GM12878 (cell line): ENCODE measurements at regions not wholly inside any gene's neighbourhood (a gene's known extent, or its start where the extent isn't known, plus 50 kb on each side); places are given as distances from the start of the nearest gene placed in this dataset.

ENCODE experiments used
- ATAC-seq: fragments of 200-7000 bp; cut with Tn5 transposase; 3 replicates; pipeline ENCODE4 v1.9.1; 2020; ENCODE audit warnings: mild to moderate bottlenecking, moderate library complexity
- BruUV-seq: library from RNA; stranded (reverse); fragments of 400-500 nt; replicated peaks from 2 replicates; lab custom pipeline; 2021; lab: Mats Ljungman, UMichigan
- CTCF ChIA-PET: fragments of 300-600 bp; sonication (Branson Sonifier 250); formaldehyde crosslinking; extraction: SDS; loops from one replicate; lab custom pipeline; 2021; ENCODE audit warnings: inconsistent platforms; lab: Yijun Ruan, JAX
- POLR2A ChIA-PET: fragments of 350-600 bp; formaldehyde crosslinking; extraction: SDS; loops from one replicate; lab custom pipeline; 2021; ENCODE audit warnings: inconsistent platforms; lab: Charles Lee
- RAD21 ChIA-PET: fragments of 300-600 bp; sonication (Branson Sonifier 250); formaldehyde crosslinking; loops from one replicate; lab custom pipeline; 2023; ENCODE audit warnings: antibody characterized with exemption; ENCODE audit not compliant: unreplicated experiment; lab: Charles Lee
- SMC1A ChIA-PET: fragments of 300-600 bp; sonication (Branson Sonifier 250); formaldehyde crosslinking; loops from one replicate; lab custom pipeline; 2023; ENCODE audit not compliant: unreplicated experiment, uncharacterized antibody; lab: Charles Lee
- DNase-seq: peaks from one replicate; pipeline ENCODE4 v3.0.0-alpha.2; 2011; ENCODE audit warnings: low read depth, low spot score
- FAIRE-seq: peaks from 3 replicates; lab custom pipeline; 2011; peaks lifted over from hg19 to GRCh38; lab: Jason Lieb, UNC
- H2AFZ ChIP-seq: 2 replicates; pipeline ENCODE4 v1.6.0; 2011; ENCODE audit warnings: low read depth, low read length, control low read depth; ENCODE audit not compliant: control insufficient read depth
- H3K27ac ChIP-seq: 2 replicates; pipeline ENCODE4 v1.5.1; 2011; ENCODE audit warnings: control low read depth; ENCODE audit not compliant: control insufficient read depth, insufficient read depth
- H3K27me3 ChIP-seq, 2 experiments: replicated peaks in 1 of 2; 2 replicates each; pipeline versions ENCODE4 v1.6.0 to v1.6.1; 2011; ENCODE audit warnings: low read length in 1 of 2; ENCODE audit not compliant: control insufficient read depth in 2 of 2, insufficient read depth in 2 of 2
- H3K36me3 ChIP-seq, 2 experiments: 2 replicates each; pipeline ENCODE4 v1.5.1; 2011; ENCODE audit warnings: low read length in 1 of 2; ENCODE audit not compliant: control insufficient read depth in 2 of 2, insufficient read depth in 2 of 2
- H3K4me1 ChIP-seq: 2 replicates; pipeline ENCODE4 v1.6.1; 2011; ENCODE audit warnings: mild to moderate bottlenecking, low read length, moderate library complexity, mixed read lengths; ENCODE audit not compliant: control insufficient read depth, insufficient read depth
- H3K4me2 ChIP-seq: 2 replicates; pipeline ENCODE4 v1.6.0; 2011; ENCODE audit warnings: control low read depth; ENCODE audit not compliant: control insufficient read depth, insufficient read depth
- H3K4me3 ChIP-seq: fragments of 200-600 bp; sonication (generic); 2 replicates; pipeline ENCODE4 v1.5.1; 2016
- H3K79me2 ChIP-seq: 2 replicates; pipeline ENCODE4 v1.6.0; 2011; ENCODE audit warnings: low read length; ENCODE audit not compliant: control insufficient read depth, insufficient read depth
- H3K9ac ChIP-seq: 2 replicates; pipeline ENCODE4 v1.8.0; 2011; ENCODE audit warnings: low read length, control low read depth, mixed read lengths; ENCODE audit not compliant: control insufficient read depth, insufficient read depth
- H3K9me3 ChIP-seq: replicated peaks from 3 replicates; pipeline ENCODE4 v1.5.1; 2011; ENCODE audit warnings: mild to moderate bottlenecking, low read length; ENCODE audit not compliant: control insufficient read depth, insufficient read depth
- H4K20me1 ChIP-seq: 2 replicates; pipeline ENCODE4 v1.6.0; 2011; ENCODE audit not compliant: control insufficient read depth, insufficient read depth
- ASH2L ChIP-seq: fragments of 300-600, 200-600 bp; sonication (generic); IDR thresholded peaks from 2 replicates; pipeline ENCODE4 v1.6.1; 2017; ENCODE audit warnings: low read depth, mild to moderate bottlenecking, borderline replicate concordance
- FOXM1 ChIP-seq: IDR thresholded peaks from 2 replicates; pipeline ENCODE4 v1.6.1; 2012; ENCODE audit warnings: low read depth, mild to moderate bottlenecking, inconsistent platforms, low read length, moderate library complexity
- HDAC6 ChIP-seq: fragments of 200-600 bp; sonication (generic); IDR thresholded peaks from one replicate; pipeline ENCODE4 v1.8.0; 2017; ENCODE audit warnings: antibody characterized with exemption; ENCODE audit not compliant: unreplicated experiment
- IRF4 ChIP-seq: IDR thresholded peaks from 2 replicates; pipeline ENCODE4 v1.6.1; 2011; ENCODE audit warnings: low read depth, low read length
- JUND ChIP-seq: IDR thresholded peaks from 2 replicates; pipeline ENCODE4 v1.6.1; 2012; ENCODE audit warnings: low read depth, mild to moderate bottlenecking, low read length, improper control_type of control experiment, moderate library complexity
- KDM1A ChIP-seq: fragments of 200-600 bp; sonication (generic); IDR thresholded peaks from 2 replicates; pipeline ENCODE4 v1.6.1; 2016; ENCODE audit warnings: borderline replicate concordance
- NBN ChIP-seq: fragments of 450-650 bp; IDR thresholded peaks from 2 replicates; pipeline ENCODE4 v1.6.1; 2016
- SIN3A ChIP-seq: IDR thresholded peaks from 2 replicates; pipeline ENCODE4 v1.6.1; 2012; ENCODE audit warnings: low read depth, low read length, improper control_type of control experiment
- SREBF2 ChIP-seq: IDR thresholded peaks from 2 replicates; pipeline ENCODE4 v1.6.1; 2012; ENCODE audit warnings: mild to moderate bottlenecking, low read length
- TCF12 ChIP-seq: IDR thresholded peaks from 2 replicates; pipeline ENCODE4 v1.6.1; 2011; ENCODE audit warnings: low read depth, mild to moderate bottlenecking, low read length
- ZBED1 ChIP-seq: IDR thresholded peaks from 2 replicates; pipeline ENCODE4 v1.6.1; 2016; ENCODE audit warnings: borderline replicate concordance
- ZSCAN29 ChIP-seq: fragments of 450-650 bp; IDR thresholded peaks from 2 replicates; pipeline ENCODE4 v1.6.1; 2017; ENCODE audit warnings: mild to moderate bottlenecking, moderate library complexity
- WGBS: methylation state at CpG from one replicate; pipeline ENCODE4 v1.1.6; 2016; ENCODE audit warnings: low lambda C conversion rate; ENCODE audit not compliant: insufficient replicate concordance, insufficient coverage; ENCODE audit errors: missing lambda C conversion rate; 5-methylcytosine and 5-hydroxymethylcytosine counted together
- in situ Hi-C: fragments of 300-500 bp; cut with MboI; formaldehyde crosslinking; loops from 9 replicates; pipeline ENCODE4 v1.14.3; 2018; ENCODE audit warnings: mixed read lengths
- intact Hi-C: fragments of 100-400 bp; cut with micrococcal nuclease; formaldehyde crosslinking; loops from one replicate; pipeline ENCODE4 v1.14.2; 2022; ENCODE audit not compliant: unreplicated experiment
- TF ChIP-seq, protein P1 (sequence below): fragments of 450-650 bp; IDR thresholded peaks from 2 replicates; pipeline ENCODE4 v1.6.1; 2014; ENCODE audit warnings: mild to moderate bottlenecking
- TF ChIP-seq, protein P2 (sequence below): fragments of 450-650 bp; IDR thresholded peaks from 2 replicates; pipeline ENCODE4 v1.6.1; 2018; ENCODE audit warnings: borderline replicate concordance, mild to moderate bottlenecking; ENCODE audit not compliant: partially characterized antibody

- Histone ChIP-seq H3K4me3 (no peak overlapping the region), H3K27me3 (no peaks in the 10 kb centered on the region), H3K4me1 (no peaks in the 10 kb centered on the region), H3K27ac (no peak overlapping the region), H3K4me2 (no peak overlapping the region), H4K20me1 (no peaks in the 10 kb centered on the region), H2AFZ (no peak overlapping the region), H3K9ac (no peak overlapping the region), H3K9me3 (no peaks in the 10 kb centered on the region; the same call in 2 of the 3 replicates), H3K36me3 (no peaks in the 10 kb centered on the region), H3K79me2 (no peaks in the 10 kb centered on the region)
- SMC1A ChIA-PET, result no interaction called here
- intact Hi-C loops, result no loop called here
- CTCF ChIA-PET, result no interaction called here
- POLR2A ChIA-PET, result no interaction called here
- BruUV-seq, result no TSS peak
- WGBS, result 0% methylated on average over 1 of the region's 1 CpG
- TF ChIP-seq KDM1A, result no peak
- TF ChIP-seq HDAC6, result no peak
- TF ChIP-seq SIN3A, result no peak
- no peak for TF ChIP-seq TCF12
- no peak for TF ChIP-seq FOXM1
- no peak for TF ChIP-seq IRF4
- no peak for TF ChIP-seq SREBF2
- no peak for TF ChIP-seq ZSCAN29
- TF ChIP-seq, protein P1, sequence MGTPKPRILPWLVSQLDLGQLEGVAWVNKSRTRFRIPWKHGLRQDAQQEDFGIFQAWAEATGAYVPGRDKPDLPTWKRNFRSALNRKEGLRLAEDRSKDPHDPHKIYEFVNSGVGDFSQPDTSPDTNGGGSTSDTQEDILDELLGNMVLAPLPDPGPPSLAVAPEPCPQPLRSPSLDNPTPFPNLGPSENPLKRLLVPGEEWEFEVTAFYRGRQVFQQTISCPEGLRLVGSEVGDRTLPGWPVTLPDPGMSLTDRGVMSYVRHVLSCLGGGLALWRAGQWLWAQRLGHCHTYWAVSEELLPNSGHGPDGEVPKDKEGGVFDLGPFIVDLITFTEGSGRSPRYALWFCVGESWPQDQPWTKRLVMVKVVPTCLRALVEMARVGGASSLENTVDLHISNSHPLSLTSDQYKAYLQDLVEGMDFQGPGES, result no peak
- no peak for TF ChIP-seq NBN
- no peak for TF ChIP-seq ZBED1
- TF ChIP-seq, protein P2, sequence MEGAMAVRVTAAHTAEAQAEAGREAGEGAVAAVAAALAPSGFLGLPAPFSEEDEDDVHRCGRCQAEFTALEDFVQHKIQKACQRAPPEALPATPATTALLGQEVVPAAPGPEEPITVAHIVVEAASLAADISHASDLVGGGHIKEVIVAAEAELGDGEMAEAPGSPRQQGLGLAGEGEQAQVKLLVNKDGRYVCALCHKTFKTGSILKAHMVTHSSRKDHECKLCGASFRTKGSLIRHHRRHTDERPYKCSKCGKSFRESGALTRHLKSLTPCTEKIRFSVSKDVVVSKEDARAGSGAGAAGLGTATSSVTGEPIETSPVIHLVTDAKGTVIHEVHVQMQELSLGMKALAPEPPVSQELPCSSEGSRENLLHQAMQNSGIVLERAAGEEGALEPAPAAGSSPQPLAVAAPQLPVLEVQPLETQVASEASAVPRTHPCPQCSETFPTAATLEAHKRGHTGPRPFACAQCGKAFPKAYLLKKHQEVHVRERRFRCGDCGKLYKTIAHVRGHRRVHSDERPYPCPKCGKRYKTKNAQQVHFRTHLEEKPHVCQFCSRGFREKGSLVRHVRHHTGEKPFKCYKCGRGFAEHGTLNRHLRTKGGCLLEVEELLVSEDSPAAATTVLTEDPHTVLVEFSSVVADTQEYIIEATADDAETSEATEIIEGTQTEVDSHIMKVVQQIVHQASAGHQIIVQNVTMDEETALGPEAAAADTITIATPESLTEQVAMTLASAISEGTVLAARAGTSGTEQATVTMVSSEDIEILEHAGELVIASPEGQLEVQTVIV, result no peak
- TF ChIP-seq ASH2L, result no peak
- TF ChIP-seq JUND, result no peak
- DNase-seq, result no peak
- in situ Hi-C loops, result no loop called here
- RAD21 ChIA-PET, result no interaction called here
- FAIRE-seq, result no peak
- ATAC-seq, result no peak
Measured at GRCh38 chr6:113258771-113259170, 598.4 kb upstream of the MARCKS start.
